ENCODE measurements at regions not wholly inside any gene's neighbourhood (a gene's known extent, or its start where the extent isn't known, plus 50 kb on each side); places are given as distances from the start of the nearest gene placed in this dataset.
"Not testable (repeated sequence)": the region's sequence is repeated elsewhere in the genome, so short reads cannot be mapped to it uniquely, and the experiment has no call there.

GRCh38 chr2:192498747-192499146, 304.0 kb upstream of the TMEFF2 start:
- H3K4me3 Mint-ChIP-seq = no peak overlapping the region
- peaks cover 0 to 21% (median 6%) of the 10 kb centered on the region in 6 donors for H3K9me3 Mint-ChIP-seq
- DNase-seq = no peak
- no peaks in the 10 kb centered on the region for H3K4me1 Mint-ChIP-seq
- H3K36me3 Mint-ChIP-seq = no peaks in the 10 kb centered on the region
- no peak overlapping the region for H3K27ac Mint-ChIP-seq
- no peaks in the 10 kb centered on the region for H3K27me3 Mint-ChIP-seq (ENCODE audit: low read depth in 3 of 3)

GRCh38 chr2:192488158-192488557, 293.4 kb upstream of the TMEFF2 start:
- not testable (repeated sequence) for H3K36me3 Mint-ChIP-seq

GRCh38 chr2:192487636-192488035, 292.9 kb upstream of the TMEFF2 start:
- H3K4me3 Mint-ChIP-seq = no peak overlapping the region
- peaks cover 6 to 20% (median 12%) of the 10 kb centered on the region in 6 donors for H3K9me3 Mint-ChIP-seq
- H3K36me3 Mint-ChIP-seq = no peaks in the 10 kb centered on the region
- no peak for DNase-seq
- H3K27ac Mint-ChIP-seq = no peak overlapping the region
- H3K27me3 Mint-ChIP-seq (ENCODE audit: low read depth in 3 of 3) = peaks cover 1 to 2% (median 2%) of the 10 kb centered on the region in 3 donors
- no peaks in the 10 kb centered on the region for H3K4me1 Mint-ChIP-seq

More at GRCh38 chr2:192488158-192488557, 293.4 kb upstream of the TMEFF2 start:
- H3K27me3 Mint-ChIP-seq (ENCODE audit: low read depth in 3 of 3); H3K4me3 Mint-ChIP-seq; H3K4me1 Mint-ChIP-seq; H3K27ac Mint-ChIP-seq; DNase-seq: not testable (repeated sequence)
- H3K9me3 Mint-ChIP-seq = peaks cover 6 to 20% (median 12%) of the 10 kb centered on the region in 6 donors

- Mint-ChIP-seq H3K36me3 (no peaks in the 10 kb centered on the region), H3K4me3 (no peak overlapping the region), H3K27ac (no peak overlapping the region), H3K4me1 (no peaks in the 10 kb centered on the region), H3K9me3 (peaks cover 4 to 20% (median 10%) of the 10 kb centered on the region in 6 donors), H3K27me3 (ENCODE audit: low read depth in 3 of 3) (peaks cover 1 to 2% (median 2%) of the 10 kb centered on the region in 3 donors)
- no peak for DNase-seq
Measured at GRCh38 chr2:192484903-192485302, 290.2 kb upstream of the TMEFF2 start.

- Mint-ChIP-seq H3K27me3 (ENCODE audit: low read depth in 3 of 3) (peaks cover 0 to 2% (median 0%) of the 10 kb centered on the region in 3 donors), H3K9me3 (peaks cover 5 to 12% (median 9%) of the 10 kb centered on the region in 6 donors), H3K4me3 (no peak overlapping the region), H3K27ac (no peak overlapping the region), H3K36me3 (no peaks in the 10 kb centered on the region), H3K4me1 (no peaks in the 10 kb centered on the region)
- no peak for DNase-seq
Measured at GRCh38 chr2:192480984-192481383, 286.3 kb upstream of the TMEFF2 start.

- no peak overlapping the region for H3K4me3 Mint-ChIP-seq
- H3K9me3 Mint-ChIP-seq = peaks cover 9 to 45% (median 15%) of the 10 kb centered on the region in 6 donors
- no peaks in the 10 kb centered on the region for H3K27me3 Mint-ChIP-seq (ENCODE audit: low read depth in 3 of 3)
- no peaks in the 10 kb centered on the region for H3K4me1 Mint-ChIP-seq
- no peak overlapping the region for H3K27ac Mint-ChIP-seq
- DNase-seq = no peak
- no peaks in the 10 kb centered on the region for H3K36me3 Mint-ChIP-seq
Measured at GRCh38 chr2:192473331-192473730, 278.6 kb upstream of the TMEFF2 start.

- DNase-seq = no peak
- no peak overlapping the region for H3K27ac Mint-ChIP-seq
- H3K36me3 Mint-ChIP-seq = no peaks in the 10 kb centered on the region
- no peaks in the 10 kb centered on the region for H3K27me3 Mint-ChIP-seq (ENCODE audit: low read depth in 3 of 3)
- H3K9me3 Mint-ChIP-seq = peaks cover 6 to 44% (median 12%) of the 10 kb centered on the region in 6 donors
- no peaks in the 10 kb centered on the region for H3K4me1 Mint-ChIP-seq
- no peak overlapping the region for H3K4me3 Mint-ChIP-seq
Measured at GRCh38 chr2:192471982-192472381, 277.2 kb upstream of the TMEFF2 start.

GRCh38 chr2:192469612-192470011, 274.9 kb upstream of the TMEFF2 start:
- Mint-ChIP-seq H3K4me3 (no peak overlapping the region), H3K9me3 (peaks cover 6 to 43% (median 11%) of the 10 kb centered on the region in 6 donors), H3K36me3 (no peaks in the 10 kb centered on the region), H3K4me1 (no peaks in the 10 kb centered on the region), H3K27ac (no peak overlapping the region), H3K27me3 (ENCODE audit: low read depth in 3 of 3) (no peaks in the 10 kb centered on the region)
- no peak for DNase-seq

- no peak for DNase-seq
- Mint-ChIP-seq H3K4me3 (no peak overlapping the region), H3K36me3 (no peaks in the 10 kb centered on the region), H3K27ac (no peak overlapping the region), H3K27me3 (ENCODE audit: low read depth in 3 of 3) (no peaks in the 10 kb centered on the region), H3K9me3 (peaks cover 4 to 33% (median 8%) of the 10 kb centered on the region in 6 donors), H3K4me1 (no peaks in the 10 kb centered on the region)
Measured at GRCh38 chr2:192467953-192468660, 273.4 kb upstream of the TMEFF2 start.

- no peaks in the 10 kb centered on the region for H3K4me1 Mint-ChIP-seq
- no peaks in the 10 kb centered on the region for H3K27me3 Mint-ChIP-seq (ENCODE audit: low read depth in 3 of 3)
- H3K27ac Mint-ChIP-seq = no peak overlapping the region
- H3K9me3 Mint-ChIP-seq = peaks cover 0 to 22% (median 6%) of the 10 kb centered on the region in 6 donors
- H3K4me3 Mint-ChIP-seq = no peak overlapping the region
- DNase-seq = no peak
- no peaks in the 10 kb centered on the region for H3K36me3 Mint-ChIP-seq
Measured at GRCh38 chr2:192465141-192465540, 270.4 kb upstream of the TMEFF2 start.

GRCh38 chr2:192459422-192459821, 264.7 kb upstream of the TMEFF2 start:
- DNase-seq = no peak
- H3K9me3 Mint-ChIP-seq = peaks cover 0 to 11% (median 4%) of the 10 kb centered on the region in 6 donors
- H3K36me3 Mint-ChIP-seq = no peaks in the 10 kb centered on the region

GRCh38 chr2:192448881-192449280, 254.1 kb upstream of the TMEFF2 start:
- DNase-seq = no peak
- peaks cover 2 to 30% (median 7%) of the 10 kb centered on the region in 6 donors for H3K9me3 Mint-ChIP-seq
- H3K4me3 Mint-ChIP-seq = no peak overlapping the region
- no peaks in the 10 kb centered on the region for H3K36me3 Mint-ChIP-seq
- no peaks in the 10 kb centered on the region for H3K27me3 Mint-ChIP-seq (ENCODE audit: low read depth in 3 of 3)
- no peaks in the 10 kb centered on the region for H3K4me1 Mint-ChIP-seq
- H3K27ac Mint-ChIP-seq = no peak overlapping the region

More at GRCh38 chr2:192459422-192459821, 264.7 kb upstream of the TMEFF2 start:
- Mint-ChIP-seq H3K4me3 (no peak overlapping the region), H3K27me3 (ENCODE audit: low read depth in 3 of 3) (no peaks in the 10 kb centered on the region), H3K27ac (no peak overlapping the region), H3K4me1 (no peaks in the 10 kb centered on the region)

- peaks cover 0 to 11% (median 5%) of the 10 kb centered on the region in 6 donors for H3K9me3 Mint-ChIP-seq
- no peak overlapping the region for H3K4me3 Mint-ChIP-seq
- no peak for DNase-seq
- no peaks in the 10 kb centered on the region for H3K4me1 Mint-ChIP-seq
- no peaks in the 10 kb centered on the region for H3K36me3 Mint-ChIP-seq
- no peak overlapping the region for H3K27ac Mint-ChIP-seq
- no peaks in the 10 kb centered on the region for H3K27me3 Mint-ChIP-seq (ENCODE audit: low read depth in 3 of 3)
Measured at GRCh38 chr2:192444286-192444838, 249.6 kb upstream of the TMEFF2 start.

GRCh38 chr2:192443831-192444230, 249.1 kb upstream of the TMEFF2 start:
- peaks cover 0 to 10% (median 5%) of the 10 kb centered on the region in 6 donors for H3K9me3 Mint-ChIP-seq
- no peak overlapping the region for H3K4me3 Mint-ChIP-seq
- H3K36me3 Mint-ChIP-seq = no peaks in the 10 kb centered on the region
- H3K27ac Mint-ChIP-seq = no peak overlapping the region
- no peaks in the 10 kb centered on the region for H3K27me3 Mint-ChIP-seq (ENCODE audit: low read depth in 3 of 3)
- H3K4me1 Mint-ChIP-seq = no peaks in the 10 kb centered on the region
- DNase-seq = no peak

All from immature natural killer cell (primary cell).